Inflammatory macrophage treated with lipopolysaccharide for 4 hours (primary cell): ENCODE measurements at regions not wholly inside any gene's neighbourhood (a gene's known extent, or its start where the extent isn't known, plus 50 kb on each side); places are given as distances from the start of the nearest gene placed in this dataset.
"Not testable (repeated sequence)": the region's sequence is repeated elsewhere in the genome, so short reads cannot be mapped to it uniquely, and the experiment has no call there.

Experiments
- DNase-seq: peaks from one replicate; pipeline ENCODE4 v3.0.0-alpha.2; 2020

DNA sequence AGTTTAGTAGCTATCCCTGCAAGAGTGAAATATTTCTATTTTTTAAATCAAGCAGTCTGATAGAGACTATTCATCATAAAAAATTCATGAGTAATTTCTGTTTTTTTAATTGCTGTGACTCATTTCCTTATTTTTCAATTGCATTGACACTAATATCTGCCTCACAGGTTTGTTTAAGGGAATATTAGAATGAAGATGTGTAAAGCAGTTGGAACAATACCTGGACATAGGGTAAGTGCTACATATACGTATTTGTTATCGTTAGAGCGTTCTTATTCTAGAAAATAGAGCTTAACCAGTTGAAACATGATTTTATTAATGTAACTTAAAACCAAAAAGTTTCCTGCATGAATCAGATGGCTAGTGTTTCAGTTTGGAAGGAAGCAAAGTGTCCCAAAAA lies 2211.3 kb downstream of the PCDH7 start:
- no peak for DNase-seq

DNA sequence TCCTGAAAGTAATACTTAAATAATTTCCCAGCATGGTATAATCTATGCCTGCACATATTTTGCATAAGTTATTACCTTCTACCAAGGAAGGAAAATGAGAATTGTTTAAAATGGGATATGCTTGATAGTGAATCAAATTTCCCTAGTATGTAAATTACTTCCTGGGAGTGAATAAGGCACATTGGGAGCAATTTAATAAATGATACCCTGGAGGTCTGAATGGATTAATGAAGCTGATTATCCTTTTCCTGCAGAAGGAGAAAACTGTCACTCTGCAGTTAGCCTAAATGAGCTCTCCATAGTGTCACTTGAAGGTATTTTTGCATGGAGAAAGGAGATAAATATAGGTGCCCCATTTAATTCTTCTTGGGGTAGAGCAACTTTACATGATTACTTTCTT lies 2212.0 kb downstream of the PCDH7 start:
- DNase-seq = no peak

DNA sequence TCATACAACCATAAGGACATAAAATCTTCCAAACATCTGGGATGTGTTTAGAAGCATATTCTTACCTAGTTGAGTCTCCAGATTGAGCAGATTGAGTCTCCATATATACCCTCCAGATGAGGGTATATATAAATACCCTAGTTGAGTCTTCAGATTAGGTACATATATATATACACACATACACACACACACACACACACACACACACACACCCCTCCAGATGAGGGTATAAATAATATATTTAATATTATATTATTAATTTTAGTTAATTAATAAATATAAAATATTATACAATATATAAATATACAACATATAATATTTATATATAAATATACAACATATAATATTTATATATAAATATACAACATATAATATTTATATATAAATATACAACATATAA lies 2219.1 kb downstream of the PCDH7 start:
- DNase-seq = not testable (repeated sequence)

DNA sequence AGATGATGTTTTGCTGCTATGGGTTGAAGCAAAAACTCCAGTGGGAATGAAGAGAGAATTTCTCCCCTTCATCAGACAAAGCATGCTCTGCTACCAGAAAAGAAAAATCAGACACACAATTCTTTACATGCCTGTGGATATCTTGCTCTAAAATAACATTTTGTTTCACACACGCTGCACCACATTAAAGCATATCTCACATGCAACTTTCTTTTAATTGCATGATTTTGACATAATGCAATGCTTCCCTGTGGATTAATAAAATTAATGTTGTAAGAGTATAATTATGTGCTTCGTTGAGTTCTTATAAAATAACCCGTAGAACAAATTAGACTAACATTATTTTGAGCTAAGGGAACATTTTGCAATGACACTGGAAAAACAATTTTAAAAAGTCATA lies 2230.7 kb downstream of the PCDH7 start:
- no peak for DNase-seq

DNA sequence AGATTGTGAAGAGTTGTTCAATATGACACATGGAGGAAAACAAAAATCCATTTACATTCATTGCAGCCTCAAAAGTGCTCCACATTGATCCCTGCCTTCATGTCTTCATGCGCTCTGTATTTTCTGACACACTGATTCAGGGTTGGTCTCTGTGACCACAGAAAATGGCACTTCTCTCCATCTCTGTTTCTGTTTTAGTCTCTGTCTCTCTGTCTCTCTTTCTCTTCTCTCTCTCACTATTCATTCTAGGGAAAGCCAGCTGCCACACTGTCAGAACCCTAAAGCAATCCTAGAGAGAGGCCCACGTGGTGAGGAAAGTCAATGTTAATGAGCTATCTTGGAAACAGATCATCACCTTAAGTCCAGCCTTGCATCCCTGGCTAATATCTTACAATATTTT lies 2238.4 kb downstream of the PCDH7 start:
- DNase-seq = no peak

DNA sequence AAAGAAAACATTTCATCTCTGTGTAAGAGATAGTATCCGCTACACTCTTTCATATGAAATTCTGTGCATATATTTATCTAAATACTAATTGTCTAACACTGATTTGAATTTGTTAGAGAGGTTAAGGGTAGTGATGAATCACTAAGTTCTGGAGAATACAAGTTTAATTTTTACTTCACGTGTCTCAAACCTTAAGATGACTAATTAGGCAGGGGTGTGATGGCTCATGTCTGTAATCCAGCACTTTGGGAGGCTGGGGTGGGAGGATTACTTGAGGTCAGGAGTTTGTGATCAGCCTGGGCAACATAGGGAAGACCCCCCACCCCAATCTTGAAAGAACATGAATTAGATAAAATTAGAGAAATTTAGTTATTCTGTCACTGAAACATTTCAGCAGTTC lies 2241.9 kb downstream of the PCDH7 start:
- DNase-seq = no peak

DNA sequence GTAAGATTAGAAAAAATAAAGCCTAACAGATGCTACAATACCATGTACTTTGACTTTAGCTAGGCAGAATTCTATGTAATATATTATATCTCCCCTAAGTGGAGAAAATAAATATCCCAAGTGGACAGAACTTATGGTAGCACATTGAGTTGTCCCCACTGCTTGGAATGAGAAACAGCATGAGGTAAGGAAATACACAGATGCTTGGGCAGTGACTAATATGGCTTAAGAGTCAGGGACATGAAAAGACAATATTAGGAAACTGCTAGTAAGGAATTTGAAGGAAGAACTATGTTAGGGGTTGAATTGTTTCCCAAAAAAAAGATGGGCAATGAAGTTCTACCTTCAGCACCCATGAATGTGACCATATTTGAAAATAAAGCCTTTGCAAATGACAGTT lies 2265.1 kb downstream of the PCDH7 start:
- DNase-seq = no peak

DNA sequence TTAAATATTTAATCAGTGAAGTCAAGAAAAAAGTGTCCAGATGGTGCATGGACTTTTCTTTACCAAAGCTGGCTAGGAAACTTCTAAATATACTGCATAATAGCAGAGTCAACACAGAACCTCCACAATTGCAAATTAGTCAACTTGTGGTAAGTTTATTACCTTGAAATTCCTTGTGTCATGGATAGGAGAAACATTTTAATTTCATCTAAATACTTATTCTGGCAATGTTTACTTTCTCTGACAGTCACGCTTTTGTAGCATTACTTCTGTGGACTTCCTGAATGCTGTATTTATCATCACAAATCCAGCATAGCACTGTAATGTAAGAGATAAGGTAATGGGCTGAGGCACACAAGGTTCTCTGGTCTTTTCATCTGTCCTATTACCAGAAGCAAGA lies 2266.1 kb downstream of the PCDH7 start:
- DNase-seq = no peak

DNA sequence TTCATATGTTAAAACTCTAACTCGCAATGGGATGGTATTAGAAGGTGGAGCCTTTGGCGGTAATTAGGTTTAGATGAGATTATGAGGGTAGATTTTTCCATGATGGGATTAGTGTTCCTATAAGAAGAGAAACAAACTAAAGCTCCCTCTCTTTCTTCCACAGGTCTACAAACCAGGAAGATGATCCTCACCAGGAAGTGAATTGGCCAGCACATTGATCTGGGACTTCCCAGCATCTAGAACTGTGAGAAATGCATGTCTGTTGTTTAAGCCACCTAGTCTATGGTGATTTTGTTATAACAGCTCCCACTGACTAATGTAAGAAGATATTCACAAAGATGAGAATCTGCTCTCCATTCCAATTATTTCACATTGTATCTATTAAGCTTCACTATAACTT lies 2266.9 kb downstream of the PCDH7 start:
- no peak for DNase-seq

DNA sequence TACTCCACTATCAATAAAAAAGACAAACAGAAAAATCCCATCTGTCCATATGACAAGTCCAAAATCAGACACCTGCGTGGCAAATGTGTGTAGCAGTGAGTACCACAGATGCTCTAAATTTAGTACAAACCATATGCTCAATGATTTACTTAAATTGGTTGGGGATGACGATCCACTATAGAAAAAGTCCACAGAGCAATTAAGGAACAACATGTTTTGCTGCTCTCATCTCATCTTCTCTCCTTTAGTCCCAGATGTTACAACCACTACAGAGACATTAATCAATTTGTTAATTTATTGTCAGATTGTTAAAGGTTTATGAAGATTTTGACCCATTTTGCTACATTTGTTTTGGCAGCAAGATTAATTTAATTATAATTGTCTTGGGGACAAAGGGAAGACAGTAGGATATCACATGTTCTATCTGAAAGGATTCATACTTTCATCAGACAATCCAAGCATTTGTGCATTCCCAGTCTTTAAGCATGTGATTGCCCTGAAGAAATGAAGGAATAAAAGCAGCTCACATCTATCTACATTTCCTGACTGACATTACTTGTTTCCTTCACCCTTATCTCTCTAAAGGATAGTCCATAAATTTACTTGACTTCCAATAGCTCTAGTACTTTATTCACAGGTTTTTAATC lies 2268.1 kb downstream of the PCDH7 start:
- DNase-seq = no peak

DNA sequence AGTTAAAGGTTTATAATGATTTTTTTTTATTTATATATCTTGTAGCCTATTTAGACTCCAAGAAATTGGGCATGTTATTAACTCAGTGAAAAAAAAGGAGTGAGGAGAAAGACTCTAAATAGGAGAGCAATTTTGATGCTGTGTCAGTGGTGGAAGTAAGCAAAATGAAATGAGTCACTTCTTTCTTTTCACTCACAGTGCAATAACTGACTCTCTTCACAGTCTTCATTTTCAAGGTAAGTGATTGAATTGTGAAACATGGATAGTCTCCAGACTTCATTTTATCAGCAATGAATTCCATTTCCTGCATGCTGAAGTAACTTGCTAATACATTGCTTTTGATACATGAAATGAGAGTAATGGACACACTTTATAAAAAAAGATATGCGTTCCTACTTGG lies 2271.5 kb downstream of the PCDH7 start:
- DNase-seq = no peak

DNA sequence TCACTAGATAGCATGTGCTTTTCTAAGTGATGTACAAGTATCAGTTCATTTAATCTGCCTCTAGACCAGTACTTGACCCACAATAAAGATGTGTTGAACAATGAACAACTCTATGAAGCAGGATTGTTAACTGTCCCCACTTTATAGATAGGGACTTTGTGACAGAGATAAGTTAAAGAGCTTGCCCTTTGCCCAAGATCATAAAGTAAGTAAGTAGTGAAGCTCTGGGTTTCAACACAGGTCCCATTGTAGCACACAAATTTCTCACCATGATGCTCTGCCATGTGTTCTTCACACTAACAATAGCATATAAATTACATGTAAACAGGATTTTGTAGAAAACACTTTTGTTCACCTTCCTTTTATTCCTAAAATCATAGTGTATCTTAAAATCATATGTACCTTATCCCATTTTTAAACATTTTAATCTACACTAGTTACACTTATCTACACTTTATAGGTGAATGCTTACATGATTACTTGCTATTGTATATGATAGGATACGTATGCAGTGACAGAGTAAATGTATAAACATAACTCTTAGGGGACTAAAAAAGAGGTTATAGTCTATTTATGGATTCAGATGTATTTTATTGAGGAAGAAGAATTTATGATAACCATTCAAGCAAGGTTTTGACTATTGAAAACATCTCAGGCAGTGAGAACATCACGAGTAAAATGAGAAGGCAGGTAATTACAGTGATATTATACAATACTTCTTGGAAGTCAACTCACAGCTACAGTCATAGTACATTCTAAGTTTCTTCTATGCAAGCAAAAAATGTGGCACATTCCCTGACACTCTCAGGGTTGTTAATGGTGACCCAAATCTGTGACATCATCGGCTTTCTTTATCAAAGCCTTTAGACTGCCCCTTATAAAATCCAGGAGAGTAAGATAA lies 2275.1 kb downstream of the PCDH7 start:
- no peak for DNase-seq

DNA sequence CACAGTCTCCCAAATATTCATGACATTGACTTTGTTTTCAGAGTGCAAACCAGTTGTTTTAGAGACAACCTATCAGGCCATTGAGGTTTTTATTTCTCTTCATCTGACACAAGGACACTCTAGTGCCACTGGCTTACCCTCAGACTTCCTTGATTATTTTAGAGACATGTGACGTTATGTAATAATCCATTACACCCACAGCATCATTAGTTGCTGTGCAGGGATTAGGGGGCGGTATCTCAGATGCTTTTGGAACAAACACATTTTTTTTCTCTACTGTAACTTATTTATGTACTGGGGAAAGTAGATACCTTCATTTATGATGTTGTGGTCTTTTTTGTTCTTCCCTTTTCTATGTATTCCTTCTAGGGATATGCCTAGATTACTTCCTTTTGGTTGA lies 2293.1 kb downstream of the PCDH7 start:
- DNase-seq = no peak

DNA sequence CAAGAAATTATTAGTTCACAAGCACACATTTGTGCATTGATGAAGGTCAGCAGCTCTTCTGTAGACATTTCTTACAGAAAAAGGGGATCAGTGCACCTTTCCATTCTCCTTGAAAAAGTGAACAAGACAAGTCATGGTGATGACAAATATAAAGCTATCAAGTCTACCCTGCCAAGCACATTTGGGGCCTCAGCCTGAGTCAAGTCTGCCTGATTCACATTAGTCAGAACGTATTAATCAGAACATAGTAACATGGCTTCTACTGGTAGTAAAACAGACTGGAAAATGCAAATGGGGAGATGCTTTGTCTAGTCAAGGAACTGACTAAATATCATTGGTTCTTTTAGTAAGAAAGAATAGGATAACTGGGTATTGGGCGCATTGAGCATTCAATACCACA lies 2305.1 kb downstream of the PCDH7 start:
- no peak for DNase-seq

DNA sequence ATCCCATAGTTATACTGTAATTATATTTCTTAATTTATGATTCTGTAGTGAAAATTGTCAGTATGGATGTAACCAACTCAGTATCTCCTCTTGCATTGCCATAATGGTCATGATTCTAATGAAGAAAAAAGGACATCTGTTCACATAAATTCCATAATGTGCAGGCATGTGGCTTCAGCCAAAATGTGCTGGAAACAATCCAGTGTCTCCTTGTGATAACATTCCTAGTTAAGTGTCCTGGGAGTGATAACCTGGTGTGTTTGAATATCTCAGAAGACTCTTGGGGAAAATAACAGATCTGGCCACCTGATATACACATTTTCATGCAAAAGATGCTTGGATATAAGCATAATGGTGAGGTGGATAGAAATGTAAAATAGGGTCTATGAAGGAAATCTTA lies 2309.8 kb downstream of the PCDH7 start:
- DNase-seq = no peak

DNA sequence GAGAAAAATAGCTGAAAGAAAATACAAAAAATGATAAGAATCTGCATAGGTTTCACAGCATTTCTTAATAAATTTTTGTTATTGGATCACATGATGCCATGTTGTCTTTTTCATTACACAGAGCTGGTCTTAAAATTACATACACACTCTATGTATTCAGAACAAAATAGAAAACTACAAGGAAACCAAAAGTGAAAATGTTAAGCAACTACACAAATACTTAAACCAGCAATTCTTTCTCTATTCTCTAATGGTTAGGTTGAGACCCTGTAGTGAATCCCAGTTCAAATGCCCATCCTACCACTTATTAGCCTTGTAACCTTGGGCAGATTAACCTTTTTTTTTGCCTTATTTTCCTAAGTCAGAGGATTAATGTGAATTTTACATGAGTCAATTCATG lies 2311.2 kb downstream of the PCDH7 start:
- DNase-seq = no peak

DNA sequence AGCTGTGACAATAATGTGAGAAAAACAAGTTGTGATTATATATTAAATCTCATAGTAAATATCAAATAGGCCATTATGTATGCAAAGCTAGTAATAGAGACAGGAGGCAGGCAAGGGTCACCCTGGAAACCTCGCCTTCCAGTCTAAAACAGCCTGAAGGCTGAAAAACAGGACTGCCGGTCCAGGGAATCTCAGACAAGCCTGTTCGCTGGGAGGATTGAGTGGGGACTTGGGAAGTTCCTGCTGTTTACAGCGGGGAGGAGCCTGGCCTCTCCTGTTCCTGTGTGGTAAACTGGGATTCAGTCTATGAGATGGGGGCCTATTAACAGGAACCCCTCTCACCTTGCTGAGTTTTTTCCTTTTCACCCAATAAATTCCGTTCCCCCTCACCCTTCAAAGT lies 2317.3 kb downstream of the PCDH7 start:
- DNase-seq = no peak

DNA sequence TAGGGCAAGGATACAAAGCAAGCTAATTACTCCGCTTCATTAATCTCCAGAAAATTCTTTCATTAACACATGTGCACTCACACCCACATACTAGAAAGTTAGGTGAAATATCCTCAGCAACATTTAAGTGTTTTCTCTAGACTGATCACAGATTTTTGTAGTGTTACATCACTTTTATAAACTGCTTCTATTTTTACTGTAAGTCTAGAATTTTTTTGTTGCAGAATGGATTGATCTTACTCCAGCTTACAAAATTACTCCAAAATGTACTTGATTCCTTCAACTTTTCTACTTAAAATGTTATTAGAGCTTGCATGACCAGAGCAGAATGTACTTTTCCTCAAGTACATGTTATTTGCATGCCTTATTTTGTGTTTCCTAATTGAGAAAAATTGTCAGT lies 2325.2 kb downstream of the PCDH7 start:
- no peak for DNase-seq

DNA sequence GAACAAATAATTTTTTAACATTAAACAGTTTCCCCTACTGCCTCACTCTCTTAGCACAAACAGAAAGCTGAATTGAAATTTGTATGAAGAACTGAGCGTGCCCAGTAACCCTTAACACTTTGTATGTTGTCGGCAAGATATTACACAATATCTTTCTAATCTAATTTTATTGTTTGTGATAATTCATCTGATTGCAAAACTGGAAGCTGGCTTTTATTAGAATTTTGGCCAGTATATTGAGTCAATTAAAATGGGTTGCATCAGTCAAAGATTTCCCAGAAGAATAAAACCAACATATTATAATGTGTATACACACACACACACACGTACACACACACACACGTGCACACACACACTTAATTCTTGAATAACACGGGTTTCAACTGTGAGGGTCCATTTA lies 2332.1 kb downstream of the PCDH7 start:
- no peak for DNase-seq

DNA sequence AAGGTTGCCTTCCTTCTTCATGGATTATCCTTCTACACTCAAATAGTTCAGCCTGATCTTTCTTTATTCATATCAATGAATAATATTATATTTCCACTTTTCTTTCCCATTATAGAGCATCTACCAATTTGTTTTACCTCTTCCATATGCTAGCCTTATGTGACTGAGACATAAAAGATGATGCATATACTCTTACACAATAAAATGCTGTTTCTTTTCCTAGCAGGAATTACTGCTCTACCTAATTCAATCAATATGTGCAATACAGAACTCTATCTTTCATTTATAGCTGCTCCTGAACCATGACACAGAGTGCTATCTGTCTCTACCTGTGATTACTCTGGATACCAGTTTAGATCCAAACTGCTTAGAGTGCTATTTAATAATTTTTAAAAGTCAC lies 2334.0 kb downstream of the PCDH7 start:
- DNase-seq = no peak

DNA sequence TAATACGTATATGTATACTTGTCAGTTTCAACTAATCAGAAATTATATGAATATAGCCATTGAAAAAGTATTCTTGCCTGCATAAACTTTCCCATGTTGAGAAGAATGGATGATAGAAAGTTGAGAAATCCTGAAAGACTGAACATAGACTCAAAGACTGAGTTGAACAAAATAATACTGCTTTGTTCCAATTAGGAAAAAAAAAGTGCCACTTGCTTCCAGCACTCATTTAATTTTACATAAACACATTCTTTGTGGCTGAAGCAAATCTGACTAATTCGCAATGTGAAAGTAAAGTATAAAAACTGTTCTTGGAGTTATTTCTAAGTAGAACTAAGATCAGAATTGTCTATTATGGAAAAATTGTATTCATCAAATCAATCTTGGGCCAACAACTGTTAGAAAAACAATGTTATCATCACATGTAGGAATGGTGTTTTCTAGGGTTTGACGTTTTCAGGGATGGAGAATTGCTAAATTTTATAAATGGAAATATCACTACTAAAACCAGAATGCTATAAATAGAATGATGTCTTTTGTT lies 2334.6 kb downstream of the PCDH7 start:
- DNase-seq = no peak

DNA sequence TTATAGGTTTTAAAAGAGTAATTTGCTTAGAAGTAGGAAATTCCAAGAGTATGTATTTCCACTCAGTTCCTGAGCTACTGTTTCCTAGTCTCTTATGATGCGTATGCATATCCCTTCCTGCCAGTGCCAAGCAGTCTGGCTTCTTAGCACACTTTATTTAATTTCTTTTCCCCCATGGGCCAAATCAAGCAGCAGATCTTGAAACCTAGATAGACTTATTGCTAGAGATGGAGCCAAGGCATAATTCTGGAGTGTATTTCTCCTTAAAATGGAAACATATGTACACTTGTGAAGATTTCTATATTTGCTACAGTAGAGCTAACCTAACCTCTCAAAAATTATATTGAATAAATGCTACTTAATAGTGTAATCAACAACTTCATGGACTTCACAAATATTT lies 2337.6 kb downstream of the PCDH7 start:
- DNase-seq = no peak

DNA sequence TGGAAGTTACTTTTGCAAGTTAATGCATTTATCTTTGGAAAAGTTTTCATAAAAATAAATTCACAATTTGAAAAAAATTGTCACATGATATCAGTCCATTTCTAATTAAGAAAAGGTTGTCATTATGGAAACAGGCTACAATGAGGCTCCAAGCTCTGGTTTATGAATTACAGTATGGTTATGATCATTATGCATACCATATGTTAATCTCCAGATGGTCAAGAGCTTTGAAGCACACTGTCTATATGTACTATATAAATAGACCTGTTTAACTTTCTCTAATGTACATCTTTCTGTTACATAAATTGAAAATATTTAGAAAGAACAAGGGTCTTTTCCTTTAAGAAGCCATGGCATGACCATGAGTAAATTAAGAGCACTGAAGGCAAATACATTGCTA lies 2338.8 kb downstream of the PCDH7 start:
- DNase-seq = no peak
